ENCODE measurements at regions not wholly inside any gene's neighbourhood (a gene's known extent, or its start where the extent isn't known, plus 50 kb on each side); places are given as distances from the start of the nearest gene placed in this dataset.

GRCh38 chr6:165877773-165878172, 214.7 kb upstream of the PDE10A start:
- TF ChIP-seq NFE2L2 (IDR thresholded peaks at IDR 0.05; ENCODE audit: low read depth, low read length) (no peak), CTCF (conservative IDR thresholded peaks at IDR 0.05; ENCODE audit: low read depth, low read length) (no peak), SMC3 (IDR thresholded peaks at IDR 0.05; ENCODE audit: low read depth, low read length) (no peak), POLR2A (IDR thresholded peaks at IDR 0.05; ENCODE audit: low read depth, low read length) (no peak), CEBPB (IDR thresholded peaks at IDR 0.05; ENCODE audit: low read depth, low read length) (no peak), RFX5 (IDR thresholded peaks at IDR 0.05; ENCODE audit: low read depth, low read length) (no peak), FOS (IDR thresholded peaks at IDR 0.05; ENCODE audit: low read depth, low read length) (no peak), RCOR1 (IDR thresholded peaks at IDR 0.05; ENCODE audit: insufficient replicate concordance, low read length) (no peak)
